Spinal cord (tissue), 9 donors: ENCODE measurements at regions not wholly inside any gene's neighbourhood (a gene's known extent, or its start where the extent isn't known, plus 50 kb on each side); places are given as distances from the start of the nearest gene placed in this dataset.
A peak's percentile ranks its signal among the peaks of the same experiment; 100 is the strongest.

ENCODE experiments used
- DNase-seq, 6 donors: peaks; one replicate each; pipeline versions ENCODE4 v3.0.0 to v3.0.0-alpha.2; 2013 to 2015; ENCODE audit warnings: low spot score in 6 of 6, low read depth in 4 of 6
- H3K27ac ChIP-seq: one replicate; pipeline ENCODE4 v1.5.1; 2013; ENCODE audit warnings: low read depth, low read length, control low read depth
- H3K27me3 ChIP-seq: one replicate; pipeline ENCODE4 v1.6.1; 2013; ENCODE audit warnings: low read length; ENCODE audit not compliant: control insufficient read depth, insufficient read depth
- H3K36me3 ChIP-seq: one replicate; pipeline ENCODE4 v1.6.1; 2013; ENCODE audit warnings: low read length; ENCODE audit not compliant: control insufficient read depth, insufficient read depth
- H3K4me1 ChIP-seq: one replicate; pipeline ENCODE4 v1.6.1; 2013; ENCODE audit warnings: low read length; ENCODE audit not compliant: control insufficient read depth, insufficient read depth
- H3K4me3 ChIP-seq: one replicate; pipeline ENCODE4 v1.5.1; 2013; ENCODE audit warnings: low read depth, low read length, control low read depth
- H3K9me3 ChIP-seq: one replicate; pipeline ENCODE4 v1.6.1; 2013; ENCODE audit warnings: low read length; ENCODE audit not compliant: control insufficient read depth, insufficient read depth
- WGBS: methylation state at CpG from one replicate; pipeline ENCODE4 v1.1.5; 2013; ENCODE audit warnings: missing lambda C conversion rate; ENCODE audit not compliant: insufficient coverage; 5-methylcytosine and 5-hydroxymethylcytosine counted together
- donor health status: healthy.

GRCh38 chr18:52069201-52069600 lies 270.8 kb upstream of the DCC start:
- Histone ChIP-seq H3K27me3 (no peaks in the 10 kb centered on the region), H3K4me1 (no peaks in the 10 kb centered on the region), H3K27ac (no peak overlapping the region), H3K4me3 (no peak overlapping the region), H3K9me3 (no peaks in the 10 kb centered on the region), H3K36me3 (no peaks in the 10 kb centered on the region)
- DNase-seq: no peak
- WGBS: no CpG with 5 or more reads among the region's 2 CpGs

GRCh38 chr18:52070291-52070756 lies 269.7 kb upstream of the DCC start:
- no peak overlapping the region for H3K27ac ChIP-seq
- DNase-seq: no peak
- no peaks in the 10 kb centered on the region for H3K9me3 ChIP-seq
- no CpG with 5 or more reads among the region's 4 CpGs for WGBS
- no peaks in the 10 kb centered on the region for H3K27me3 ChIP-seq
- no peak overlapping the region for H3K4me3 ChIP-seq
- no peaks in the 10 kb centered on the region for H3K36me3 ChIP-seq
- no peaks in the 10 kb centered on the region for H3K4me1 ChIP-seq

- H3K4me3 ChIP-seq: no peak overlapping the region
- WGBS: 90% methylated on average over 3 of the region's 7 CpGs
- H3K27me3 ChIP-seq: no peaks in the 10 kb centered on the region
- no peak for DNase-seq
- H3K27ac ChIP-seq: no peak overlapping the region
- no peaks in the 10 kb centered on the region for H3K36me3 ChIP-seq
- H3K4me1 ChIP-seq: no peaks in the 10 kb centered on the region
- no peaks in the 10 kb centered on the region for H3K9me3 ChIP-seq
Observed at GRCh38 chr18:52077251-52077983, 262.6 kb upstream of the DCC start.

GRCh38 chr18:52082246-52082645 lies 257.8 kb upstream of the DCC start:
- no peak overlapping the region for H3K4me3 ChIP-seq
- no peaks in the 10 kb centered on the region for H3K27me3 ChIP-seq
- no peaks in the 10 kb centered on the region for H3K9me3 ChIP-seq
- no peaks in the 10 kb centered on the region for H3K4me1 ChIP-seq
- WGBS: no CpG with 5 or more reads among the region's 1 CpG
- no peaks in the 10 kb centered on the region for H3K36me3 ChIP-seq
- no peak overlapping the region for H3K27ac ChIP-seq
- DNase-seq: no peak

GRCh38 chr18:52087140-52087539 lies 252.9 kb upstream of the DCC start:
- no peaks in the 10 kb centered on the region for H3K36me3 ChIP-seq
- H3K4me1 ChIP-seq: no peaks in the 10 kb centered on the region
- no peaks in the 10 kb centered on the region for H3K9me3 ChIP-seq
- no peaks in the 10 kb centered on the region for H3K27me3 ChIP-seq
- no peak overlapping the region for H3K4me3 ChIP-seq
- WGBS: no CpG with 5 or more reads among the region's 2 CpGs
- no peak overlapping the region for H3K27ac ChIP-seq
- no peak for DNase-seq

- DNase-seq: no peak
Observed at GRCh38 chr18:52090005-52090404, 250.0 kb upstream of the DCC start.

GRCh38 chr18:52093171-52093570 lies 246.8 kb upstream of the DCC start:
- Histone ChIP-seq H3K36me3 (no peaks in the 10 kb centered on the region), H3K9me3 (no peaks in the 10 kb centered on the region), H3K4me3 (no peak overlapping the region), H3K27me3 (no peaks in the 10 kb centered on the region), H3K27ac (no peak overlapping the region), H3K4me1 (no peaks in the 10 kb centered on the region)
- DNase-seq: peak in 1 of 6 donors; percentile 58
- WGBS: no CpG with 5 or more reads among the region's 1 CpG

More at GRCh38 chr18:52090005-52090404, 250.0 kb upstream of the DCC start:
- no peaks in the 10 kb centered on the region for H3K27me3 ChIP-seq
- no peaks in the 10 kb centered on the region for H3K36me3 ChIP-seq
- H3K9me3 ChIP-seq: no peaks in the 10 kb centered on the region
- H3K27ac ChIP-seq: no peak overlapping the region
- no peaks in the 10 kb centered on the region for H3K4me1 ChIP-seq
- no peak overlapping the region for H3K4me3 ChIP-seq

- Histone ChIP-seq H3K36me3 (no peaks in the 10 kb centered on the region), H3K4me3 (no peak overlapping the region), H3K4me1 (no peaks in the 10 kb centered on the region), H3K9me3 (no peaks in the 10 kb centered on the region), H3K27me3 (no peaks in the 10 kb centered on the region), H3K27ac (no peak overlapping the region)
- no peak for DNase-seq
Observed at GRCh38 chr18:52118684-52119083, 221.3 kb upstream of the DCC start.

GRCh38 chr18:52130624-52131301 lies 209.2 kb upstream of the DCC start:
- no peak overlapping the region for H3K27ac ChIP-seq
- H3K4me3 ChIP-seq: no peak overlapping the region
- H3K27me3 ChIP-seq: no peaks in the 10 kb centered on the region
- 83% methylated on average over 1 of the region's 4 CpGs for WGBS
- no peaks in the 10 kb centered on the region for H3K36me3 ChIP-seq
- DNase-seq: peak in 1 of 6 donors; percentile 44
- H3K4me1 ChIP-seq: no peaks in the 10 kb centered on the region
- no peaks in the 10 kb centered on the region for H3K9me3 ChIP-seq

- no peak overlapping the region for H3K4me3 ChIP-seq
- H3K27me3 ChIP-seq: no peaks in the 10 kb centered on the region
- H3K36me3 ChIP-seq: no peaks in the 10 kb centered on the region
- 100% methylated on average over 1 of the region's 3 CpGs for WGBS
- H3K27ac ChIP-seq: no peak overlapping the region
- no peaks in the 10 kb centered on the region for H3K4me1 ChIP-seq
- no peak for DNase-seq
- no peaks in the 10 kb centered on the region for H3K9me3 ChIP-seq
Observed at GRCh38 chr18:52131845-52132244, 208.2 kb upstream of the DCC start.
